NCI-H2227 (cell line): ENCODE measurements at regions not wholly inside any gene's neighbourhood (a gene's known extent, or its start where the extent isn't known, plus 50 kb on each side); places are given as distances from the start of the nearest gene placed in this dataset.
"Not testable (repeated sequence)": the region's sequence is repeated elsewhere in the genome, so short reads cannot be mapped to it uniquely, and the experiment has no call there.

Experiments used
- DNase-seq: peaks from one replicate; lab custom pipeline; 2025; ENCODE audit not compliant: unreplicated experiment; lab: John Stamatoyannopoulos, UW

- DNase-seq = no peak
Observed at GRCh38 chr1:230591678-230592077, 50.6 kb upstream of the COG2 start.

- no peak for DNase-seq
Observed at GRCh38 chr1:230589951-230590350, 52.3 kb upstream of the COG2 start.

GRCh38 chr1:230588323-230588746 is 53.9 kb upstream of the COG2 start:
- no peak for DNase-seq

GRCh38 chr1:230587061-230587460 is 55.2 kb upstream of the COG2 start:
- no peak for DNase-seq

DNA sequence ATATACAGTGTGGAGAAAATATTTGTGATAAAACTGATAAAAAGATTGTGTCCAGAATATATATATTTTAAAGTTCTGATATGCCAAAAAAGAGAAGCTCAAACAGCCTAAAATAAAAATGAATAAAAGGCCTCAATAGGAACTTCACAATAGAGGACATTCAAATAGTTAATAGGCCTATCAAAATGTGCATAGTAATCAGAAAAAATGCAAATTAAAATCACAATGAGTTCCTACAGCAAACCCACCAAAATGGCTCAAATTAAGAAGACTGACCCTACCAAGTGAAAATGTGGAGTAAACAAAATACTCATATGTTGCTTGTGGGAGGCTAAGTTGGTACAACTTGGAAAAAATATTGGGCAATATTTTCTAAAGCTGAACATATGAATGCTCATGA is 57.6 kb upstream of the COG2 start:
- no peak for DNase-seq

DNA sequence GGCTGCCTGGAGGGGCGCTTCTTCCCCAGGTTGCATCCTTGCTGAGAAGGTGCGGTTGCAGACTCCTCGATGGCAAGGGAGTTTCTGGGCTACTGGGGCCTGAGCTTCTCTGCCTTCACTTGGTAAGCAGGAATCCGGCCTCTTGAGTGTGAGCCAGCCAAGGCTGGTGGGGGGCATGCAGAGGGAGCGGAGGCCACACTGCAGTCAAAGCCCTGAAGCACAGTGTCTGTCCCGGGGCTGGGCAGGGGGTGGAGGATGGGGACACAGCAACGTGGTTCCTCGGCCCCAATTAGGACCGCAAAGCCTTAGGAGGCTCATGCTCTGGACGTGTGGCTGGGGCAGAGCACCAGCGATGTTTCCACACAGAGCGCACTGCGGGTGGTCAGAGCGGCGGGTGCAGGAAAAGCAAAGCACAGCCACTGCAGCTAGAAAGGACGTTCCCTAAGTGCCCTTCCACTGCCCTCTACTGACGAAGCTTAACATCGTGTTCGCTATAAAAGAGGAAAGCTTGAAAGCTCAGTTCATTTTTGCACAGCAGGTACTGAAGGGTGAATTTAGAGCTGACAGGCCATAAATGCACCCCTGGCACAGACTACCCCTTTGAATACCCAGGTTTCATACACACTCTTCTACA is 60.7 kb upstream of the COG2 start:
- DNase-seq = no peak

DNA sequence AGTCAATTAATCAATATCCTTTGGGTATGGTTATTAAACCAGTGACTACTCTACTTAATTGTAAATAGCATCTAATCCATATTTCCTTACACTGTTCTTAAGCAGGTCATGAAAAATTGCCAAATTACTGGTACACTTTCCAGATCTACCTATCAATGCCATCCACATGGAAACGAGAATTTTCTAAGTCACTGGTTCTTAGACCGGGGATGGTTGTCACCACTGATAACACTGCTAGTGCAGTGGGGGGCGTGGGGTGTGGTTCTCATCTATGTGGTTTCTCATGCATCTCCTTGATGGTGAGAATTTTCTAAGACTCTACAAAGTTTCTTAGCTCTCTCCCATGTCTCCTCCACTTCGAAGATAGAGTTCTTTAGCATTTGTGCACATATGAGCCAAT is 63.7 kb upstream of the COG2 start:
- DNase-seq = no peak

DNA sequence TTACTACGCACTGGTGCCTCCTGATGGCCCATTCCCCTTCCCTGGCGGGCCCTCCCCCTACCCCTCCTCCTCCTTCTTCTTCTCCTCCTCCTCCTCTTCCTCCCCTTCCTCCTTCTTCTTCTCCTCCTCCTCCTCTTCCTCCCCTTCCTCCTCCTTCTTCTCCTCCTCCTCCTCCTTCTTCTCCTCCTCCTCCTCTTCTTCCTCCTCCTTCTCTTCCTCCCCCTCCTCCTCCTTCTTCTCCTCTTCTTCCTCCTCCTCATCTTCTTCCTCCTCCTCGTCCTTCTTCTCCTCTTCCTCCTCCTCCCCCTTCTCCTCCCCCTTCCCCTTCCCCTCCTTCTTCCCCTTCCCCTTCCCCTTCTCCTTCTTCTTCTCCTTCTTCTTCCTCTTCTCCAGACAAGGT is 64.7 kb upstream of the COG2 start:
- DNase-seq = no peak

DNA sequence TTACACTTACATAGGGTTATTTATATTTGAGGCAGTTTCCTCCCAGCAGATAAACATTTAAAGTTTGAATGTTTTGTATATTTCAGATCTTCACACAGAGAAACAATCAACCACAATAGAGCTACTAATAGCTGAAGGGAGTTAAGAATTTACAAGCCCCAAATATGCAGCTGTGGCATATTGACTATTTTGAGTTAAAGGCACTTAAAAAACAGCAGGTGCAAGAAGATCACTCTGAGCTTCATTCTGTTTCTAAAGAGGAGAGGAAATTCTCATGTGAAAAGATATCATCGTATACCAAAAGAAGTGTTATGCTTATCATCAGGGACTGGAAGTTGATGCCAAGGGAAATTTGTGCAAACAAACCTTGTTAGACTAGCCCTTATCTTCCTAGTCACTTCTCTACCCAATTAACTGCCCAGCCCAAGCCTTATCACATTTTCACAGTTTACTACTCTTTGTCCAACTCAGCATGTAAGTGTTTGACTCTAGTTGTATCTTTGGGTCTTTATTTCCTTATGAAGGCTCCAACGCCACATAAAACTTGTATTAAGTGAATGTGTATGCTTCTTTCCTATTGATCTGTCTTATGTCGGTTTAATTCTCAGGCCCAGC is 66.3 kb upstream of the COG2 start:
- DNase-seq = no peak

GRCh38 chr1:230574502-230574901 is 67.8 kb upstream of the COG2 start:
- DNase-seq = no peak

- no peak for DNase-seq
Observed at GRCh38 chr1:230573658-230574057, 68.6 kb upstream of the COG2 start.

GRCh38 chr1:230572121-230573105 is 69.9 kb upstream of the COG2 start:
- DNase-seq = no peak

GRCh38 chr1:230570724-230571360 is 71.4 kb upstream of the COG2 start:
- DNase-seq = no peak

- no peak for DNase-seq
Observed at GRCh38 chr1:230569201-230569600, 73.1 kb upstream of the COG2 start.

DNA sequence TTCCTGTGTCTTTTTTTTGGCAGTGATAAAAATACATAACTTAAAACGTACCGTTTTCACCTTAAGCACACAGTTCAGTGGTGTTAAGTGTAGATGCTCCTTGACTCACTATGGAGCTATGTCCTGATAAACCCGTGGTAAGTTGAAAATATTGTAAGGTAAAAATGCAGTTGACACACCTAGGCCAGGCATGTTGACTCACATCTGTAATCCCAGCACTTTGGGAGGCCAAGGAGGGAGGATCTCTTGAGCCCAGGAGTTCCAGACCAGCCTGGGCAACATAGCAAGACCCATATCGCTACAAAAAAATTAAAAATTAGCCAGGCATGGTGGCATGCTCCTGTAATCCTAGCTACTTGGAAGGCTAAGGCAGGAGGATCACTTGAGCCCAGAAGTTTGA is 73.6 kb upstream of the COG2 start:
- DNase-seq = no peak

DNA sequence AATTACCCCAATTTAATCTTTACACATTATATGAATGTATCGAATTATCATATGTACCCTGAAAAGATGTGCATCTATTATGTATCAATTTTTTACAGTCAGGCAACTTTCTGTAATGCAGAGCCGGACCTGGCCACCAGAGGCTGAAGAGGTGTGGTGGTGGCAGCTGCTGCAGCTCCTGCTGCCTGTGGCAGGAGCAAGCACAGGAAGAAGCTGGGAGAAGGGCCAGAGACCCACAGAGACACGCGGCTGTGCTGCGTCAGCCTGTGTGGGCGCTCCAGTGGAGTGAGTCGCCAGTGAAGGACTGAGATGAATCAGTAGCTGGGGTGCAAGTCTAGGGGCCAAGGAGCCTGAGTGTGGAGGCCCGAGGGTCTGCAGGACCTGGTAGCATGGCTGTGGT is 74.3 kb upstream of the COG2 start:
- no peak for DNase-seq

DNA sequence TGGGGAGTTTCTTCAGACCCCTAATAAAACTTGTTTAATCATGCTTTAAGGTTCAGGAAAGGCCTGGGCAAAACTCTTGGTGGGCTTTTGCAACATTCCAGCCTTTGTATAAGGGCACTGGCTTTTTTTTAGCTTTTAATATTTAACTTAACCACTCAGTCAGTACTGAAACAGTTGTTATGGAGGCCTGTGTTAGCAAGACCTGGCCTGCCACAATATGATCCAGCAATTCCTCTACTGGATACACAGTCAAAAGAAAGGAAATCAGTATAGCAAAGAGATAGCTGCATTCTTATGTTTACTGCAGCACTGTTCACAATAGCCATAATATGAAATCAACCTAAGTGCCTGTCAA is 75.1 kb upstream of the COG2 start:
- DNase-seq = no peak

DNA sequence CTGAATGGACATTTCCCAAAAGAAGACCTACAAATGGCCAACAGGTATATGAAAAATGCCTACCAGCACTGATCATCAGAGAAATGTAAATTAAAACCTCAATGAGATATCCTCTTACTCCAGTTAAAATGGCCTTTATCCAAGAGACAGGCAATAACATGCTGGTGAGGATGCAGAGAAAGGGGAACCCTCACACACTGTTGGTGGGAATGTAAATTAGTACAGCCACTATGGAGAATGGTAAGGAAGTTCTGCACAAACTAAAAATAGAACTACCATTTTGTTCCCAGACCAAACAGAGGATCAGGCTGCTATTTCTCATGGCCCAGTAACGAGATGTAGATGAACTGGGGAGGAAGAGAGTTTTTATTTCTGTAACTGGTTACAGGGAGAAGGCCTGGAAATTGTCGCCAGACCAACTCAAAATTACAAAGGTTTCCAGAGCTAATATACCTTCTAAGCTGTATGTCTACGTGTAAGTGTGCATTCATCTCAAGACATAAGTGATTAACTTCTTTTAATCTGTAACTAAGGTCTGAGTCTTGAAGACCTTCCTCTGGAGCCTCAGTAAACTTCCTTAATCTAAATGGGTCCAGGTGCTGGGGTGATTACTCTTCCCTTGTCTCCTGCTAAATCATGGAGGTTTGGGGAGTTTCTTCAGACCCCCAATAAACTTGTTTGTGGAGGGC is 75.6 kb upstream of the COG2 start:
- not testable (repeated sequence) for DNase-seq

DNA sequence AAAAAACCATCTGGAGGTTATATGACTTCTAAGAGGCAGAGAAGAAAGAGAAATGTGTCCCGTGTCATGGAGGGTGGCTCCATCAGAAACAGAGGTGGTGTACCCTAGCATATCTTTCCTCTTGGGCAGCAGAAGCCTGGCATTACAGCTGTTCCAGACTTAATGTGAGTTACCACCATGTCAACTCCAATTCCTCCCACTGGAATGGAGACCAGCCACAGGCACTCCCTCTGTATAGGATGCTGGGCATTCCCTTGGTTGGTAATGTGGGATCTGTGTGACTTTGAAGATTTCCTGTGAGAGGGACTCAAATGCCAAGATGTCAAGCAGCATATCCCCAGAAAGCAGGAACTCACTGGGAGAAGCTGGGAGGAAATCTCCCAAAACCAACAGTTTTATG is 77.1 kb upstream of the COG2 start:
- DNase-seq = no peak

DNA sequence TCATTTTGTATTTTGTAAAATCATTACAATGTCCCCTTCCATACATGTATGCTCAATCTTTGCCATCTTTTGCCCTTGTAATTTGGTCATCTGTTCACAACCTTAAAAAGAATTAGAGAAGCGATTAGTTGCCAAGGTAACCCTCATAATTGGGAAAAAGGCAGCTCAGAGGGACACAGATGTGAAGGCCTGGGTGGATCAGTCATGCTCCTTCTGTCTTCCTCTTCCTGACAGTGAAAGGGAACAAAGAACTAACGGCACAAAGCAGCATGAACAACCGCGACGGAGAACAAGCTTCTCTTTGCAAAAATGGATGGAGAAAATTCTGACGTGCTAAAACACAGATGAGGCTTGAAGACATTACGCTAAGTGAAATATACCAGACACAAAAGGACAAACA is 78.7 kb upstream of the COG2 start:
- no peak for DNase-seq

GRCh38 chr1:230561570-230561969 is 80.7 kb upstream of the COG2 start:
- DNase-seq = no peak
